GM13977 (cell line): ENCODE measurements at regions not wholly inside any gene's neighbourhood (a gene's known extent, or its start where the extent isn't known, plus 50 kb on each side); places are given as distances from the start of the nearest gene placed in this dataset.

ENCODE experiments used
- DNase-seq: peaks from one replicate; pipeline ENCODE4 v3.0.0; 2012; ENCODE audit warnings: low spot score
- CTCF ChIP-seq: IDR thresholded peaks from 2 replicates; pipeline ENCODE4 v1.5.1; 2012; ENCODE audit warnings: mild to moderate bottlenecking, control low read depth; ENCODE audit not compliant: insufficient read depth; ENCODE audit errors: extremely low read depth, missing control alignments
- in situ Hi-C: fragments of 300-500 bp; cut with MboI; formaldehyde crosslinking; loops from one replicate; pipeline ENCODE4 v1.12.0; 2022; ENCODE audit warnings: low sequenced_read_pairs, low pct_unique_long_range_greater_than_20kb, mixed read lengths, inconsistent platforms; ENCODE audit not compliant: unreplicated experiment

DNA sequence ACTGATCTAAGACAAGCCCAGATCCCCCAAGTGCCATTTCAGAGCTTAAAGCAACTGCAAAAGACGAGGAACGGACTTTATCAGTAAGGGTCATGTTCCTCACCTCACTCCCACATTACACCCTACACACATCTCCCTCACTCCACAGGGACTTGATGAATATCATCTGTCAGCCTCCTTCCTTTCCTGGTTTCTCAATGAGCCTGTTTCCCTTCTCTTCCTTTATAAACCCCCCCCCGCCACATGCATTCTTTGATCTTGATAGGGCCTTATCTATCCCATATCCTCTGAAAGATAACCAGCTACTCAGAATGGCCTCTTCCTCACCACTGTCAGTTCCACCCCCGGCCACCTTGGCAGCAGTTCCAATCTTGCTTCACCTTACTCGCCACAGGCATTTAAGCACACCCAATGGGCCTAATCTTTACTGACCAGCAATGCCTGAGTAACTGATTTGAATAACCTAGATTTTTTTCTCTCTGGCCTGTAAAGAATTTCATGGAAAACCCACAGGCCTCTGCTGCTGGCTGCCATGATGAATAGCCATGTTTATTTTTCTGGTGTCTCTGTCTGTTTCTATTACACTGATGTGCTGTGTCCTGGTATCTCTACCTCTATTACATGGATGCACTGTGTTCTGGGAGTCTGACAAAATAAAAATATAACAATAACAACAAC, 138.7 kb downstream of the PHLDA1 start:
- no peak for DNase-seq
- in situ Hi-C loops = no loop called here

GRCh38 chr12:75891072-75891471, 140.5 kb downstream of the PHLDA1 start:
- no peak for DNase-seq
- in situ Hi-C loops = no loop called here
- no peak for TF ChIP-seq CTCF

More for the DNA sequence above, 138.7 kb downstream of the PHLDA1 start:
- TF ChIP-seq CTCF = no peak

GRCh38 chr12:75890660-75891059, 140.9 kb downstream of the PHLDA1 start:
- in situ Hi-C loops = no loop called here
- no peak for TF ChIP-seq CTCF

DNA sequence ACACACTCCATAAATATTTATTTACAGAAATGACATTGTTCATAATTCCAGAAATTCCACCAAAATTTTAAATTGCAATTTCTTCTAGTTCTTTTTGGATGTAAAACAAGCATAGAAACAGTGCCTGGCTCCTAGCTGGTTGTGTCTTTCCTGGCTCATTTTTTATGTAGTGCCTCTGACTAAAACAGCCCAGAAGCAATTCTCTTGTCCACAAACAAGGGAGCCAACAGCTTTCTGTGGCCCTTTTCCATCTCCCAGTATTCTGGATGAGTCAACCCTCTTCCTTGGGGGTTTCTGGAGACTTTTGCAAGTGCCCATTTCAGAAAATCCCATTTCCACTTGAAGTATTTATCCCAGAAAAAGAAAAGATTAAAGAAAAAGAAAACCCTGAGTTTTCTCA, 141.4 kb downstream of the PHLDA1 start:
- DNase-seq = no peak
- TF ChIP-seq CTCF = no peak
- in situ Hi-C loops = no loop called here

More at GRCh38 chr12:75890660-75891059, 140.9 kb downstream of the PHLDA1 start:
- DNase-seq = no peak

DNA sequence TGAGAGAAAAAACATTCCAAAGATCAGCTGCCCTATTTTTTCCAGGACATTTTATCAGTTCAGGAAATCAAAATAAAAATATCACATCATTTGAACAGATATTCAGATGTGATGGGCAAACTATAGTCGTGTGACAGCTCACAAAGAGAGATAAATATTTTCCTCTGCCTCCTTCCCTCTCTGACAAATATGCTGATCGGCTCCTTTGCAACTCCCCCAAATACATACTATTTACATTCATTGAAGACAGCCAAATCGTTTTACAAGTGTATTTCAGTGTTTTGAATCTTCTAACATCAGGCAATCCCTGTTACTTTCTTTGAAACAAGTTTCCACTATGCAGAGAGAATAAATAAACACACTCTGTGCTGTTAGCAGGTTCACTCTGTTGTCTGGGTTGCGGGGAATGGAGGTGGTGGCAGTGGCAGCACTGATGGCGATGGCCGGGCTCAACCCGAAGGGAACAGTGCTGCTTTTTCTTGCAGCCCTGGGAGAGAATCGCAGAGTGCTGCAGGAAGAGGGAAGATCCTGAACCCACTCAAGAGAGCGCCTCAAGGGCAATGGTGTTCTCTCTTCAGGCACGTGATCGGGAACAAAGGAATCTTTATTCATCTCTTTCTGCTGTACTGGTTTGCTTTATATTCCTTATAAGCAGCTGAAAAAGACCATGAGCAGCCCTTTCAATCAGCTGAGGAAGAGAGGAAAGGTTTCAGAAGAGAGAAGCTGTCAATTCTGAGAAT, 142.5 kb downstream of the PHLDA1 start:
- in situ Hi-C loops = no loop called here
- no peak for TF ChIP-seq CTCF
- no peak for DNase-seq

DNA sequence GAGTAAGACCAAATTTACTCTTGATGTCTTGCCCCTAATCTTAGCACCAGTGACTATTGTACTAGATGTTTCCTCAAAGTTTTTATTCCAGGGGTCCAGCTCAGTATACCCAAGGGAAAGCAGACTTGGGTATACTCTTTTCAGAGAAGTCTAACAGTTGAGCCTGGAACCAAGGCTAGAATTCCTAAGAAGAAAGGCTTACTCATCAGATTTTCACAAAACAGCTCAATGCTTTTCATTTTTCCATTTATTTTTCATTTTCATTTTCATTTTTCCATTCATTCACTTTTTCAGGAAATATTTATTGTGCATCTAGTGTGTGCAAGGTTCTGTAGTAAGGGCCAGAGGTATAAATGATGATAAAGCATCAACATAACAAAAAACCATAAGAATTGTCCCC, 143.2 kb downstream of the PHLDA1 start:
- in situ Hi-C loops = no loop called here
- no peak for TF ChIP-seq CTCF
- no peak for DNase-seq
